SK-N-SH (cell line): ENCODE measurements at regions not wholly inside any gene's neighbourhood (a gene's known extent, or its start where the extent isn't known, plus 50 kb on each side); places are given as distances from the start of the nearest gene placed in this dataset.

Source experiments
- EP300 ChIP-seq, 2 experiments: IDR thresholded peaks; 2 replicates each; pipeline versions ENCODE4 v1.4.0 to v1.6.1; 2012; ENCODE audit warnings: borderline replicate concordance in 1 of 2, low read depth in 1 of 2, low read length in 1 of 2
- EZH2phosphoT487 ChIP-seq: fragments of 200-600 bp; sonication (generic); IDR thresholded peaks from 2 replicates; pipeline ENCODE4 v1.6.1; 2017; ENCODE audit warnings: low read depth, mixed run types, mild to moderate bottlenecking, antibody characterized with exemption, moderate library complexity, borderline replicate concordance
- NFIC ChIP-seq: IDR thresholded peaks from 2 replicates; pipeline ENCODE4 v1.4.0; 2012; ENCODE audit warnings: borderline replicate concordance
- RAD21 ChIP-seq: IDR thresholded peaks from 2 replicates; pipeline ENCODE4 v1.6.1; 2012; ENCODE audit warnings: mild to moderate bottlenecking, low read length
- REST ChIP-seq: IDR thresholded peaks from 2 replicates; pipeline ENCODE4 v1.6.1; 2012; ENCODE audit warnings: mild to moderate bottlenecking, low read depth, low read length, moderate library complexity
- RFX5 ChIP-seq: IDR thresholded peaks from 2 replicates; pipeline ENCODE4 v1.6.1; 2012; ENCODE audit warnings: mild to moderate bottlenecking, improper control_type of control experiment, low read length
- SIN3A ChIP-seq: IDR thresholded peaks from 2 replicates; pipeline ENCODE4 v1.6.1; 2012; ENCODE audit warnings: low read depth, mild to moderate bottlenecking, low read length, moderate library complexity, borderline replicate concordance
- TAF1 ChIP-seq: IDR thresholded peaks from 2 replicates; pipeline ENCODE4 v1.6.1; 2012; ENCODE audit warnings: low read depth, mild to moderate bottlenecking, low read length, moderate library complexity, borderline replicate concordance
- USF1 ChIP-seq: IDR thresholded peaks from 2 replicates; pipeline ENCODE4 v1.4.0; 2012; ENCODE audit warnings: low read depth, borderline replicate concordance
- TF ChIP-seq, protein P1 (sequence below): fragments of 200-600 bp; sonication (generic); IDR thresholded peaks from 2 replicates; pipeline ENCODE4 v1.6.1; 2017; ENCODE audit warnings: antibody characterized with exemption, mild to moderate bottlenecking, moderate library complexity
- TF ChIP-seq, protein P2 (sequence below): fragments of 150-350 bp; IDR thresholded peaks from 2 replicates; pipeline ENCODE4 v1.6.1; 2016; ENCODE audit warnings: mild to moderate bottlenecking, low read depth, low read length

DNA sequence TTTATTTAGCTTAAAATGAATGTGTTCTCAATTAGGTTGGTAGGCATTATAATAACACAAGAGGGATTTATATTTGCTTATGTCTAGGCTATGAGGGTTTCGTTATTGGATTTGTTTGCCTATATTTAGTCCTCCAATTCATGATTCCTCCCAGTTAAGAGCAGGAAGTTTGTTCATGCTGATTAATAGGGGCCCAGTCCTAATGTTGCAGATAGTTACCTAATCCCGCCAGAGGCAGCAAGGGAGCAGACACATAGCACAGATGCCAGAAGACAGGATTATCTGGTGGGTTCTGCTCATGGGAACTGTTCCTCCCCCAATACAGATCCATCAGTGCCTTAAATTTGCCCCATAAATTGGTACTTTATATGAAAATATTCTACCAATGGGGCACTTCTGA is 100.8 kb upstream of the TLE4 start:
- TF ChIP-seq, protein P1, sequence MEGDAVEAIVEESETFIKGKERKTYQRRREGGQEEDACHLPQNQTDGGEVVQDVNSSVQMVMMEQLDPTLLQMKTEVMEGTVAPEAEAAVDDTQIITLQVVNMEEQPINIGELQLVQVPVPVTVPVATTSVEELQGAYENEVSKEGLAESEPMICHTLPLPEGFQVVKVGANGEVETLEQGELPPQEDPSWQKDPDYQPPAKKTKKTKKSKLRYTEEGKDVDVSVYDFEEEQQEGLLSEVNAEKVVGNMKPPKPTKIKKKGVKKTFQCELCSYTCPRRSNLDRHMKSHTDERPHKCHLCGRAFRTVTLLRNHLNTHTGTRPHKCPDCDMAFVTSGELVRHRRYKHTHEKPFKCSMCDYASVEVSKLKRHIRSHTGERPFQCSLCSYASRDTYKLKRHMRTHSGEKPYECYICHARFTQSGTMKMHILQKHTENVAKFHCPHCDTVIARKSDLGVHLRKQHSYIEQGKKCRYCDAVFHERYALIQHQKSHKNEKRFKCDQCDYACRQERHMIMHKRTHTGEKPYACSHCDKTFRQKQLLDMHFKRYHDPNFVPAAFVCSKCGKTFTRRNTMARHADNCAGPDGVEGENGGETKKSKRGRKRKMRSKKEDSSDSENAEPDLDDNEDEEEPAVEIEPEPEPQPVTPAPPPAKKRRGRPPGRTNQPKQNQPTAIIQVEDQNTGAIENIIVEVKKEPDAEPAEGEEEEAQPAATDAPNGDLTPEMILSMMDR, result no peak
- TF ChIP-seq EP300 (IDR thresholded peaks at IDR 0.05; ENCODE audit: borderline replicate concordance in 1 of 2, low read depth in 1 of 2, low read length in 1 of 2), result no peak
- TF ChIP-seq RAD21, result no peak
- TF ChIP-seq EZH2phosphoT487, result no peak
- TF ChIP-seq RFX5, result no peak
- no peak for TF ChIP-seq USF1
- TF ChIP-seq NFIC, result no peak
- TF ChIP-seq SIN3A, result no peak
- TF ChIP-seq TAF1, result no peak
- TF ChIP-seq, protein P2, sequence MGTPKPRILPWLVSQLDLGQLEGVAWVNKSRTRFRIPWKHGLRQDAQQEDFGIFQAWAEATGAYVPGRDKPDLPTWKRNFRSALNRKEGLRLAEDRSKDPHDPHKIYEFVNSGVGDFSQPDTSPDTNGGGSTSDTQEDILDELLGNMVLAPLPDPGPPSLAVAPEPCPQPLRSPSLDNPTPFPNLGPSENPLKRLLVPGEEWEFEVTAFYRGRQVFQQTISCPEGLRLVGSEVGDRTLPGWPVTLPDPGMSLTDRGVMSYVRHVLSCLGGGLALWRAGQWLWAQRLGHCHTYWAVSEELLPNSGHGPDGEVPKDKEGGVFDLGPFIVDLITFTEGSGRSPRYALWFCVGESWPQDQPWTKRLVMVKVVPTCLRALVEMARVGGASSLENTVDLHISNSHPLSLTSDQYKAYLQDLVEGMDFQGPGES, result no peak
- no peak for TF ChIP-seq REST
